ENCODE measurements at regions not wholly inside any gene's neighbourhood (a gene's known extent, or its start where the extent isn't known, plus 50 kb on each side); places are given as distances from the start of the nearest gene placed in this dataset.

DNA sequence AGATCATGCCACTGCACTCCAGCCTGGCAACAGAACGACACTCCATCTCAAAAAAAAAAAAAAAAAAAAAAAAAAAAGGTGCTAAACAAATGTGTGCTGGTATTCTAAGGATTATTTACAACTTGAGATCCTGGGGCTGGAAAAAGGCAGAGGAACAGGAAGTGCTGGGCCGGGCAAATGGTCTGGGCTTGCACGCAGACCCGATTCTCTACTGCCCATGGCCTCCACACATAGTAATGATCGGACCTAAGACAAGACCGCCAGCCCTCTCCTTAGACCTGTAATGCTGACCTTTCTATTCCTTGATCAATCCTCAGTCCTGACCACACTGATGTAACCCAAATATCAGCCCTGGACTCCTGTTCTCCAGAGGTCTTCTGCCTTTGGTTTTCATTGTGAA is 67.8 kb downstream of the EFNB1 start:
- Histone ChIP-seq H2BK20ac (ENCODE audit: low read depth, low read length) (no peak overlapping the region), H3K36me3 (ENCODE audit: control insufficient read depth, insufficient read depth, low read length) (no peaks in the 10 kb centered on the region), H2BK5ac (ENCODE audit: low read depth, low read length, poor library complexity, severe bottlenecking) (no peak overlapping the region), H4K8ac (ENCODE audit: low read depth in 2 of 2, low read length in 2 of 2) (no peak overlapping the region), H2AK5ac (ENCODE audit: low read depth, low read length) (no peak overlapping the region), H4K20me1 (ENCODE audit: insufficient read depth, low read length) (no peaks in the 10 kb centered on the region), H3K9me3 (ENCODE audit: control insufficient read depth, insufficient read depth, low read length) (no peaks in the 10 kb centered on the region), H3K27me3 (ENCODE audit: control insufficient read depth, insufficient read depth, low read length) (peaks cover 27% of the 10 kb centered on the region), H3K27ac (ENCODE audit: insufficient read depth, low read length) (no peak overlapping the region), H3K4me3 (ENCODE audit: insufficient read depth, low read depth, low read length) (no peak overlapping the region), H3K9ac (ENCODE audit: low read depth, low read length) (no peak overlapping the region), H3K56ac (ENCODE audit: extremely low read depth, insufficient read depth, low read length) (no peak overlapping the region), H2BK120ac (ENCODE audit: low read depth, low read length) (no peak overlapping the region), H3K23ac (ENCODE audit: low read depth, low read length) (no peak overlapping the region), H3K4ac (ENCODE audit: low read depth, low read length) (no peak overlapping the region), H4K91ac (ENCODE audit: insufficient read depth, low read depth, low read length) (no peak overlapping the region), H4K5ac (ENCODE audit: low read depth, low read length) (no peak overlapping the region), H3K4me2 (ENCODE audit: low read depth, low read length) (no peak overlapping the region), H3K79me1 (ENCODE audit: low read depth in 1 of 2, low read length in 2 of 2) (no peaks in the 10 kb centered on the region), H3K9me1 (ENCODE audit: insufficient read depth, low read length) (peaks cover 4% of the 10 kb centered on the region; the same call in 1 of the 2 replicates), H2AFZ (replicated peaks; ENCODE audit: low read length, poor library complexity) (no peak overlapping the region), H2BK15ac (ENCODE audit: low read depth, low read length) (no peak overlapping the region), H3K14ac (replicated peaks; ENCODE audit: low read depth, low read length) (no peak overlapping the region), H2AK9ac (replicated peaks; ENCODE audit: low read depth, low read length, poor library complexity) (no peak overlapping the region), H3K18ac (ENCODE audit: low read depth, low read length) (no peak overlapping the region), H3K4me1 (ENCODE audit: control insufficient read depth, insufficient read depth, low read length) (peaks cover 7% of the 10 kb centered on the region; the same call in 1 of the 2 replicates)
- intact Hi-C loops (cut with micrococcal nuclease), result no loop called here
- TF ChIP-seq NFE2L2 (IDR thresholded peaks at IDR 0.05; ENCODE audit: low read depth, low read length) (no peak), SMC3 (IDR thresholded peaks at IDR 0.05; ENCODE audit: low read depth, low read length) (no peak), MXI1 (IDR thresholded peaks at IDR 0.05; ENCODE audit: borderline replicate concordance, low read depth, low read length) (no peak), POLR2A (IDR thresholded peaks at IDR 0.05; ENCODE audit: low read depth, low read length) (no peak), CHD1 (IDR thresholded peaks at IDR 0.05; ENCODE audit: low read depth, low read length) (no peak)
- WGBS, 2 experiments (ENCODE audit: extremely low coverage in 2 of 2, insufficient read length in 1 of 2), result no CpG with 5 or more reads among the region's 6 CpGs
- DNase-seq, result no peak
- POLR2A ChIA-PET (ENCODE audit: unreplicated experiment), result no interaction called here
- in situ Hi-C loops (cut with MboI; ENCODE audit: low sequenced_read_pairs), result no loop called here
- BruUV-seq (replicated peaks), result no TSS peak
- no peak for ATAC-seq (ENCODE audit: low read depth)
- CTCF ChIA-PET, result no interaction called here
- dilution Hi-C loops (cut with HindIII; ENCODE audit: low sequenced_read_pairs, unreplicated experiment), result no loop called here

Data from IMR-90 (cell line).